ENCODE measurements at regions not wholly inside any gene's neighbourhood (a gene's known extent, or its start where the extent isn't known, plus 50 kb on each side); places are given as distances from the start of the nearest gene placed in this dataset.
"Not testable (repeated sequence)": the region's sequence is repeated elsewhere in the genome, so short reads cannot be mapped to it uniquely, and the experiment has no call there.

DNA sequence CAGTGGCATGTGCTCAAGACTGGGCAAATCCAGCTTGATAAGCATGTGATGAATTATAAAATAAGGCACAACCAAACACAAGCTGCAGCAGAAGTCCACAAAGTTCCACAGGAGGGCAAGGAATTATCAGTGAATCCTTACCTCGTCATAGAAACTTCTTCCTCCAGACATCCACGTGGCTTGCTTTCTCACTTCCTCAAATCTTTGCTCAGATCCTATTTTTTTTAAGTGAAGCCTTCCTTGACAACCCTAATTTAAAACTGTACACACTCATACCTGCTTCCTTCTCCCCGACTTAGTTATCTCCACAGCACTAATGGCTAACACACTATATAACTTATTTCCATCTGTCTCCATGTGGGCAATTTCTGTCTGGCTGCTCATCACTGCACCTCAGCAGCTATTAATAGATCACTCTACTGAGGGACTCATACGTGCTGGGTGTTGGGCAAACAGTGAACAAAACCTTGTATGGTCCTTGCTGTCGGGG lies 320.7 kb downstream of the KLF13 start:
- DNase-seq (ENCODE audit: extremely low read depth, low read depth), result not testable (repeated sequence)

DNA sequence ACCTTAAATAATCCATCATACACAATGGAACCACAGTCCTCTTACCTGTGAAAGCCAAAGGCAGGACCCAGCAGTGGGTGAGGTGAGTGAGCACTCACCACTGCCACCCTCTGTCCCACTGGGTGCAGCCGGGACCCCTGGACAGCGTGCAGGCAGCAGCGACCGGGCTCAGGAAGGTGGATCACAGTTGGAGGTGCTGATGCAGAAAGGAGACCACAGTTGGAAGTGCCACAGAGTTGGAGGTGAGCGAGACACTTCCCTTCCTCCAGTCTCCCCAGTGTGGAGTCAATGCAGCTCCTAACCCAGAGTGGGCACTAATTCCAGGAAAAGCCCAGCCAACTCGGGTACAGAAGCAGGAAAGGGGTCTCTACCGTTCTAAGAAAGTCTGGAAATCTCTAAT lies 323.0 kb downstream of the KLF13 start:
- DNase-seq (ENCODE audit: extremely low read depth, low read depth), result not testable (repeated sequence)

DNA sequence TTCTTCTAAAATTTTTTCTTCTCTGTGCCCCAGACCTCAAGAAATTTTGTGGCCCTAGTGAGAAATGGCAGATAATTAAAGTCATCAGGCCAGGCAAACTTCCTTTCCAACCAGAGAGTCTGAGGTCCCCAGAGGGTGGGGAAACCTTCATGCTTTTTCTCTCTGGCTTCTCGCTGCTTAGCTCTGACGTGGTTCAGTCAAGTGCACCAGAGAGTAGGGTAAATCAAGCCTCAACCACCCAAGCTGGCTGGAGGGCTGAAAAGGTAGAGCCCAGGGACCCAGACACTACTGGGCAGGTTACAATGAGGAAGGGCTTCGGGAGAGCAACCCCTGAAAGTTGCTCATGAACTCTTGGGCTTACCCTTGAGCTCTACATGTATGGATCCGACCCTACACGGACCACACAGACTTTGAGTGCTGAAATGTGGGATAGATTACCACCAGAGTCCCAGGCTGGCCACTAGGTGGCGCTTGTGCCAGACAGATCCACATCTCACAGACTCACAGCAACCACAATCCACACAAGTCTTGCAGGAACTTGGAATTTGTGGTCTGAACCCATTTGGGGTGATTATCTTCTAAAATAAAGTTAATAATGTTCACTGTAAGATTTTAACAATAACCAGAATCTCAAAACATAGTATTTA lies 323.5 kb downstream of the KLF13 start:
- not testable (repeated sequence) for DNase-seq (ENCODE audit: extremely low read depth, low read depth)

DNA sequence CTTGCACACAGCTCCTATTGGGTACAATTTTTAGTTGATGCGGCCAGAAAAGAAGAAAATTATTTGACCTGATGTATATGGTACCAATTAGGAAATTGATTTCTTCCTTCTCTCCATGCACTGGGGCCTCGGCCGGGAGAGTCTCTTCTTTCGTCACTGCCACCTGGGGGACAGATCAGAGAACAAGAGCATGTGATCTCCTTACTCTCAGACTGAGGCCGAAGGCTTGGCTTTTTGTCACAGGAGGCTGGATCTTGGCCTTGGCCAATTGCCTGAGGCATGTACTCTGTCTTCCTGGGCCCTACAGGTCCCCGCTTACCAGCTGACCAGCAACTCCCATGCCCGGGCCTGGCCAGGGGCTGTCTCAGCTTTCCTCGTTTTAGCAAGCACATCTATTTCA lies 330.3 kb downstream of the KLF13 start:
- not testable (repeated sequence) for DNase-seq (ENCODE audit: extremely low read depth, low read depth)

DNA sequence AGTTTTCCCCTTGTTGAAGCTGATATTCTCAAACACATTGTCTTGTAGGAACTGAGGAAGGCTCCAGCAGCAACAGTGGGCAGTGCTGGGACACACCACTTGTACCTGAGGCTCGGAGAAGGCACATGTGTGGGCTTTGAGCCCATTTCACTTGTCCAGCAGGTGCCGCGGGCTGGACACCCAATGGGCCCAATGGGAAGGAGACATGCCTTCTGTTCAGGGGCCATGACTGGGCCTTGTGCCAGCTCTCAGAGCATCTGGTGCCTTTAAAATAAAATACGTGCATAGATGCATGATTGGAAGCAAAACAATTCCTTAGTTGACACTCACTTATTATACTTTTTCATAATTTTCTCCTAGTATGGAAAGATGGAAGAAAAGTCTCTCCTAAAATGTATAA lies 334.2 kb downstream of the KLF13 start:
- no peak for DNase-seq (ENCODE audit: extremely low read depth, low read depth)

DNA sequence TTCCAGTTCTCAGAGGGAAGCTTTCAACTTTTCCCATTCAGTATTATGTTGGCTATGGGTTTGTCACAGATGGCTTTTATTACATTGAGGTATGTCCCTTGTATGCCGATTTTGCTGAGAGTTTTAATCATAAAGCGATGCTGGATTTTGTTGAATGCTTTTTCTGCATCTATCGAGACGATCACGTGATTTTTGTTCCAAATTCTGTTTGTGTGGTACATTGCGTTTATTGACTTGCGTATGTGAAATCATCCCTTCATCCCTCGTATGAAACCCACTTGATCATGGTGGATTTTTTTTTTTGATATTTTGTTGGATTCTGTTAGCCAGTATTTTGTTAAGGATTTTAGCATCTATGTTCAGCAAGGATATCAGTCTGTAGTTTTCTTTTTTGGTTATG lies 339.1 kb downstream of the KLF13 start:
- not testable (repeated sequence) for DNase-seq (ENCODE audit: extremely low read depth, low read depth)

GRCh38 chr15:31669158-31669908 lies 342.7 kb downstream of the KLF13 start:
- not testable (repeated sequence) for DNase-seq (ENCODE audit: extremely low read depth, low read depth)

DNA sequence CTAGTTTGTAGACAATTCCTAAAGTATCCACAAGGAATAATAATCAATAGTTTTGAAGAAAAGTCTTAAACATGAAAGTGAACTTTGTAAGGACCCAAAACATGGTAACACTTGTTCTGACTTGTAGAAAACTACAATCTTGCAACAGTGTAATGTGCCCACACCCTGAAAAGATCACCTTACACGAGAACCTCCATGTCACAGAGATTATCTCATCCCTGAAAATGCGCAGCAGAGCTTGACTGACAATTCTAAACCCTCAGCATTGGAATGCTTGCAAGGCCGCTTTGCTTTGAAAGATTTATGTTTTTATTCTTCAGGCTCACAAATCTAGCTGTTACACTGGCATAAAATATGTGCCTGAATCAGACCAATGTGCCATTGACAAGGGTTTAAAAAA lies 346.6 kb downstream of the KLF13 start:
- not testable (repeated sequence) for DNase-seq (ENCODE audit: extremely low read depth, low read depth)

DNA sequence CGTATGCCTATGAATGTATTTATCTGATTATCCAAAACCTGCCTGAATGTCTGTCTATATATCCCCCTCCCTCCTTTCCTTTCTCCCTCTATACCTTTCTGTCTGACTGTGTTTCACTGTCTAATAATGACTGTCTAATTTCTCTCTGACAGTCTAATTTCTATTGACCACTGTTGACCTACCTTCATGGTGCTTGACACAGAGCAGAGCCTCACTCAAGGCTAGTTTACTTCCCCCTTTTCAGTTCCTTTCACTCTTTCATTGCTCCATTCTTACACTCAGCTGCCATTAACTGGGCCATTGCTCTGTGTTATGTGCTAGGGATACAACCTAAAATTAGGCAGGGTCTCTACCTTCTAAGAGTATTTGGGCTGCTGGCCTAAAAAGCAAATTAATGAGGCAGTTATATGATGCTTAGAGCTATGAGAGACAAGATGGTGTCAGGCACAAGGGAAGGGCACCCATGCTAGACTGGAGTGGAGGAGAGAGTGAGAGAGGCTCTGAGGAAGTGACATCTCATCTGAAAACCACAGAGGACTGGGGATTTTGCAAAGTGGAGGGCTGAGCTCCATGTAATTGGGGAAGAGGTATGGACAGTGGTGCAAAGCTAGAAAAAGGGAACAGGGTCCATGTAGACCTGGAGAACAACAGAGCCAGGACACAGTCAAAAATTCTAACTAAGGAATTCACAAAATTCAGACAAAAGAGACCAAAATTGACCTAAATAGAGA lies 348.6 kb upstream of the CHRNA7 start:
- DNase-seq (ENCODE audit: extremely low read depth, low read depth), result not testable (repeated sequence)

- DNase-seq (ENCODE audit: extremely low read depth, low read depth), result not testable (repeated sequence)
Observed at GRCh38 chr15:31687088-31687487, 343.2 kb upstream of the CHRNA7 start.

DNA sequence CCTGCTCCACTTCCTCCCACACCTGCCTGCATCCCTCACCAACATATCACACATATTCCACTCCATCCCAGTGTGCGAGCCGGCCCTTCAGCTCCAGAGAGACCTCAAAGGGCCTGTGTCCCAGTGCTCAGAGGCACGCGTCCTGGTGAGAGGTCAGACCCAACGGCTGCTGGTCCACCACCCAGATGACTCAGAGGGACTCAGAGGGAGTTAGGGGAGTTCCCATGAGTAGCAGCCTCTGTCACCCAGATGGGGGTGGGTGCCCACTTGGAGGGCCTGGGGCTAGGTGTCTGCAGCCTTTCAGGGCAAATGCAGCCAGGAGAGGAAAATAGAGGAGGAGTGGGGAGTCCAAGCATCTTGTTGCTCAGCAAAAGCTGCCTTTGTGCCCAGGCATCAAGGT lies 333.8 kb upstream of the CHRNA7 start:
- not testable (repeated sequence) for DNase-seq (ENCODE audit: extremely low read depth, low read depth)

DNA sequence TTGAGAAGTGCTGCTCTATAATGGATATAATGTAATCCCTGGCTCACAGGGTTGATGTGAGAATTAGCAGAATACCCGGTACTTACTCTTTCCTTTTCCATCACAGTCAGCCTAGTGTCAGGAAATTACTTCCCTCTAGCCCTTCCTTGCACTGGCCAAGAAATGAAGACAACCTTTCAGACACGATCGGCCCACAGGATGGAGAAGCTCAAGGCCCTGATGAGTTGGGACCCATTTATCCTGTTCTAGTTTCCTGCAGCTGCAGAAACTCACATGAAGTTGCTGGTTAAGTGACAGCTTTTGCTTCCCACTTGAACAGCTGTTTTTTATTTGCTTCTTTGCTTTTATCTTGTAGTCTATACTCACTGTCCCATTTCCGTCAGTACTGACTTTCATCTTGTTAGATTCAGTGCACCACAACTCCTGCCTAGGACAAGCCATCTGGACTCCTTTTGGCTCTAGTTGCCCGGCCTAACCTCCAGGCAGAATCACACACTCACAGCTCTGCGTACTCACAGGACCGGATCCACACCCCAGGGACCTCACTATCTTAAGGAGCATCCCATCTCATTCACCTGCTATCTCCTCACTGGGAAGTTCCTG lies 325.1 kb upstream of the CHRNA7 start:
- DNase-seq (ENCODE audit: extremely low read depth, low read depth), result not testable (repeated sequence)

DNA sequence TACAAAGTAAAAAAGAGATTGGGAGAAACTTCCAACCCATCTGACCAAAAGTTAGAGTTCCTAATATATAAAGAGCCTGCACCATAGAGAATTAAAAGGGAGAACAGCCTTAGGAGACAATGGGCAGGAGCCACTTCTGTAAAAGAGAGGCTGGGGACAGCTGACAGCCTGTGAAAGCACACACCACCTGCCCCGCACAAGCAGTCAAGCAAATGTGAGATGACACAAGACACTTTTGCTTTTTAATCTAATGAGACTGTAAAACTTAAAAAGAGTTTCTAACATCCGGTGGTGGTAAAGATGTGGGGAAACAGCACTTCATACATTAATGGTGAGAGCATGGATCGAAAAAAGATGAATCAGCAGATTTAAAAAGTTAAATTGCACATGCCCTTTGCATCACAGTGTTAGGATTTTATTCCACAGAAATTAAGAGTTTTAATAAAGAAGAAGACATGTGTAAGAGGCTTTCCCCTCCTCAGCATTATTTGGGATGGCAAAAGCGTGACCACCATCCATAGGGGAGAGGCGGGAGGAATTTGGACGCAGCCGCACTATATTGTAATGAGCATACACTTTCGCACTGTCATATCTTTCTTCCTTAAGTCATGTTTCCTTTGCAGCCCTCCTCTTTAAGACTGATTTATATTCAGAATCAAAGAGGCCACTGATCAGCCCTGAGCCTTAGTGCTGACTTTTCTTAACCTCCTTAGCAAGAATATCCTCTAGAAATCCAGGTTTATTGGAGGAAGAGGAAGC lies 322.2 kb upstream of the CHRNA7 start:
- not testable (repeated sequence) for DNase-seq (ENCODE audit: extremely low read depth, low read depth)

DNA sequence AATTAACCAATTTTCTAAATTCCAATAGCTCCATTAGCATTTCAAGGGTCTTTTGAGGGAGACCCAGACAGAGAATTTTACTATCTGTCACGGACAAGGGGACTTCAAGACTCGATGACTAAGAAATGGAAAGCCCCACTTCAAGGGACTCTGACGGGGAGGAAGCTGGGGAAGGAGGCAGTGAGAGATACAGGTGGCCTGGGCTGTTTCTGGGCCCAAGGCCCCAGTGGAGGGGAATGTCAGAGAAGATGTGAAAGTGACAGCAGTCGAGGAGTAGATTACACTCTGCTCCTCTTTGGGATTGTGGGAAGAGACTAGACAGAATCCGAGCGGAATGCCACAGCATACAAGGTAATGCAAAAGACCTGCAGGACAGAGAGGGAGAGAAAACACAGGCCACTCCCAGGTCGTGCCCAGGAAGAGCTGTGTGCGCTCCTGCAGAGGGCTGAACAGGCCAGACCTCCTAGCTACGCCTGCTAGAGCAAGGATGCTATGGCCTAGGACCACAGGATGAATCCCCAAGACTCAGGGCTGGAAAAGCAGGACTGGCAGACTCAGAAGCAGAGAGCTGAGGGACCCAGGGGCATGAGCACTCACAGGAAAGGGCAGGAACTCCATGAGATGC lies 321.5 kb upstream of the CHRNA7 start:
- DNase-seq (ENCODE audit: extremely low read depth, low read depth), result not testable (repeated sequence)

DNA sequence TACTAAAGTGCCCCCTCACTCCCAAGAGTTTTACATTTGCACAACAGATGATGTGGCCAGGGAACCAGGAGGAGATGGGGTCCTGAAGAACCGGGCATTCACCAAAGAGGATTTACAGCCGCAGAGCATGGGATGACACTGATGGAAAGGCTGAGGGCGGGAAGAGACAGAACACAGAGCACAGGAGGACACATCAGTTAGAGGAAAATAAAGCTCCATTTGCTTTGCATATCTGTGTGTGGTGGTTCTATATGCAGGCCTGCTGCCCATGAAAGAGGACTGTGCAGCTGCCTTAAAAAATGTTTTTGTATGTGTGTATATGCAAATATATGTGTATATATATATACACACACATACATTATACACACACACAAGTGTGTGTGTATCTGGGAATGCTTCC lies 320.8 kb upstream of the CHRNA7 start:
- not testable (repeated sequence) for DNase-seq (ENCODE audit: extremely low read depth, low read depth)

DNA sequence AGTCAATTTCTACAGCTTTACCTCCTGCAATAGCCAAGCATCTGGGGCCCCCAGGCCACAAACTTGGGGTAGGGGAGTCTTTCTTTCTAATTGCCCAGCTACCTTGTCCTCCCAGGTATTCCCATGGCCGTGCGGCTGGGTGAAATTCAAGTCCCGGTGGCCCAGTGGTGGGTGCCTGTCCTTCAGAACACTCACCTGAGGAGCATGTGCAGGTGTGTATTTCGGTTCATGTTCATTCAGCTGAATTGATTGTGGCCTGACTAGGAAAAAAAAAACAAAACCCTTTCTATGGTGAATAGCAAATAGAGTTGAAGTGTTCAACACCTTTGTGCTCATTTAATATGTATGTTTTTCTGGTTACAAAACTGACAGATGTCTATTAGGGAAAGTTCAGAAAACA lies 319.5 kb upstream of the CHRNA7 start:
- DNase-seq (ENCODE audit: extremely low read depth, low read depth), result not testable (repeated sequence)

DNA sequence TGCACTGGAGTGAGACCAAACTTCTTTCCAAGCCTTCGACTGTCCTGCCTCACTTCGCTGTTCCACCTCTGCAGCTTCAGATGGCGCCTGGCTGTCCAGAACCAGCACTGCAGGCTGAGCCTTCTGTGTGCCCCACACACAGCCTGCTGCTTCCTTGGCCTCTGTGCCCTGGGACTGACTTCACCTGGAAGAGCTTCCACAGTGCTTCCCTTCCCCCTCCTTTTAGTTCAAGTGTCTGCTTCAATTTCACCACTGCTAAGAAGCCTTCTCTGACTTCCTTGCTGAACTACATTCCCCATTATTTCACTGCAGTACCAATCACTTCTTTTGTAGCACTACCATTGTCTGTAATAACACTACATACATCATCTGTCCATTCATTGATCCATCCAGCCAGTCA lies 315.1 kb upstream of the CHRNA7 start:
- DNase-seq (ENCODE audit: extremely low read depth, low read depth), result not testable (repeated sequence)

DNA sequence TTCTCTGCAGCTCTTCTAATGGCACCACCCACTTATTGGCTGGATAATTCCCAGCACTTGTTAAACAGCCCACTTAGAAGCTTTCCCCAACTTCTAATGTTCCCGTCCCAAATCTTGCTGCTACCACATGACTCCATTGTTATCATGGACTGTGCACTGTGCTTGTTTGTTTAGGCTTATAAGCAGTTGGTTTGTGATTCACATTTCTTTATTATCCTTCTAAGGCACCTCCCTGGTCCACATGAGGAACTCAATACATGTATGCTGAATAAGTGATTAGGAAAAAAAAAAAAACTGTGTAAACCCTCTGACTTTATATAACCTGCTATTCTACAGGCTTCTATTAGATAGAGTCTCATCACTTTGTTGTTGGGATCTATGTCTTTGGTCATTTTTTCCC lies 311.7 kb upstream of the CHRNA7 start:
- not testable (repeated sequence) for DNase-seq (ENCODE audit: extremely low read depth, low read depth)

DNA sequence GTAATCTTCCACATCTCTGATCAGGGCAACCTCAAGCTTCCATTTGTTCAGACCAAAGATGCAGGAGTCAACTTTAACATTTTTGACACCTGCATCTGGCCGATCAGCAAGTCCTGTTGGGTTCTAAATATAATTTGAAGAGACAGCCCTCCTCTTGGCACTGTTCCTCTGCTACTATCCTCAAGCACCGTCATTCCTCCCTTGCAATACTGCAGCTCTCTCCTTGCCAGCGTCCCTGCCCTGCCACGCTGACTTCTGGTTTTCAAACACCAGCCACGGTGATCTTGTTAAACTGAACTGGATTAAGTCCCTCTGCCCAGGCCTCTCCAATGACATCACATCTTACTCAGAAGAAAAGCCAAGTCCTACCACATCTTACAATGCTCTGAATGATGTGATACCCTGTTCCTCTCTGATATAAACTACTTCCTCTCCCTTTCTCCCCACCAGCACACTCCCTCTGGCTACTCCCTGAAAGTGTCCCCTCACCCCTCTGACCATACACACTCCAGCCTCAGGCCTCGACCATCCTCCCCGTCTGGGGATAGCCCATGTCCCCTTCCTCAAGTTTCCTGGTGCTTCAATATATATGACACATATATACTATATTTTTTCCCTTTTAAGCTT lies 310.8 kb upstream of the CHRNA7 start:
- DNase-seq (ENCODE audit: extremely low read depth, low read depth), result not testable (repeated sequence)

Data from NCI-H460 (cell line).